B cell (primary cell): ENCODE measurements at regions not wholly inside any gene's neighbourhood (a gene's known extent, or its start where the extent isn't known, plus 50 kb on each side); places are given as distances from the start of the nearest gene placed in this dataset.

ENCODE experiments used
- ATAC-seq: fragments of 200-7000 bp; cut with Tn5 transposase; one replicate; pipeline ENCODE4 v1.10.0; 2021; ENCODE audit warnings: low read depth, mild to moderate bottlenecking, moderate number of reproducible peaks, moderate library complexity
- CTCF ChIA-PET: fragments of 350-600 bp; sonication (Branson Sonifier 250); formaldehyde crosslinking; loops from one replicate; lab custom pipeline; 2021; ENCODE audit warnings: antibody characterized with exemption, inconsistent platforms; lab: Charles Lee
- POLR2A ChIA-PET: fragments of 350-600 bp; sonication (Branson Sonifier 250); formaldehyde crosslinking; loops from one replicate; lab custom pipeline; 2021; ENCODE audit warnings: antibody characterized with exemption; lab: Charles Lee
- DNase-seq: peaks from one replicate; pipeline ENCODE4 v3.0.0; 2013
- H2AFZ ChIP-seq: 2 replicates; pipeline ENCODE4 v1.6.1; 2012; ENCODE audit warnings: mild to moderate bottlenecking, low read depth, low read length; ENCODE audit not compliant: insufficient read depth, poor library complexity, severe bottlenecking
- H3K27ac ChIP-seq, 2 donors: 1 replicate in 1 of 2; 2 replicates in 1 of 2; pipeline ENCODE4 v1.5.1; 2012 to 2013; ENCODE audit warnings: low read length in 2 of 2, mild to moderate bottlenecking in 2 of 2, moderate library complexity in 1 of 2
- H3K27me3 ChIP-seq, 4 experiments: fragments of 200-600 bp in 1 of 4; sonication (generic) in 1 of 4; replicated peaks in 1 of 4; 1 replicate in 2 of 4; 2 replicates in 2 of 4; pipeline versions ENCODE4 v1.6.1 to v1.7.0; 2013 to 2016; ENCODE audit warnings: low read length in 3 of 4, mild to moderate bottlenecking in 2 of 4, mixed read lengths in 1 of 4, moderate library complexity in 1 of 4; ENCODE audit not compliant: insufficient read depth in 4 of 4, control insufficient read depth in 3 of 4; ENCODE audit errors: control extremely low read depth in 1 of 4
- H3K36me3 ChIP-seq, 2 experiments: replicated peaks in 1 of 2; 1 replicate in 1 of 2; 2 replicates in 1 of 2; pipeline versions ENCODE4 v1.6.1 to v1.7.1; 2013; ENCODE audit warnings: low read length in 1 of 2; ENCODE audit not compliant: insufficient read depth in 2 of 2, control insufficient read depth in 1 of 2; ENCODE audit errors: control extremely low read depth in 1 of 2, extremely low read depth in 1 of 2
- H3K4me1 ChIP-seq, 2 donors: fragments of 200-600 bp in 1 of 2; sonication (generic) in 1 of 2; 1 replicate in 1 of 2; 2 replicates in 1 of 2; pipeline versions ENCODE4 v1.5.1 to v1.6.1; 2013 to 2017; ENCODE audit warnings: low read length in 2 of 2; ENCODE audit not compliant: control insufficient read depth in 2 of 2, insufficient read depth in 2 of 2
- H3K4me2 ChIP-seq: replicated peaks from 2 replicates; pipeline ENCODE3; 2012; ENCODE audit warnings: mild to moderate bottlenecking, low read depth, low read length; ENCODE audit not compliant: poor library complexity, severe bottlenecking
- H3K4me3 ChIP-seq, 5 experiments: fragments of 200-600 bp in 1 of 5; sonication (generic) in 1 of 5; 1 replicate in 3 of 5; 2 replicates in 2 of 5; pipeline versions ENCODE4 v1.5.1 to v1.7.0; 2011 to 2016; ENCODE audit warnings: low read length in 4 of 5, mild to moderate bottlenecking in 4 of 5, low read depth in 2 of 5, control low read depth in 1 of 5, moderate library complexity in 1 of 5; ENCODE audit not compliant: insufficient read depth in 1 of 5; ENCODE audit errors: control extremely low read depth in 1 of 5, extremely low read depth in 1 of 5
- H3K79me2 ChIP-seq: fragments of 200-600 bp; sonication (generic); one replicate; pipeline ENCODE4 v1.6.0; 2016; ENCODE audit warnings: low read length; ENCODE audit not compliant: control insufficient read depth, insufficient read depth
- H3K9ac ChIP-seq: fragments of 200-600 bp; sonication (generic); 2 replicates; pipeline ENCODE4 v1.6.1; 2017; ENCODE audit warnings: mild to moderate bottlenecking, low read length, moderate library complexity
- H3K9me3 ChIP-seq, 3 donors: one replicate each; pipeline versions ENCODE4 v1.6.1 to v1.7.1; 2013; ENCODE audit warnings: low read length in 2 of 3; ENCODE audit not compliant: control insufficient read depth in 2 of 3, insufficient read depth in 1 of 3; ENCODE audit errors: control extremely low read depth in 1 of 3
- H4K20me1 ChIP-seq: 2 replicates; pipeline ENCODE4 v1.6.0; 2012; ENCODE audit warnings: mild to moderate bottlenecking, low read length; ENCODE audit not compliant: insufficient read depth, control insufficient read depth, poor library complexity, severe bottlenecking
- H3K27ac Mint-ChIP-seq: one replicate; pipeline ENCODE4 v1.8.0; 2021; ENCODE audit warnings: mixed read lengths
- H3K27me3 Mint-ChIP-seq: one replicate; pipeline ENCODE4 v1.8.0; 2021; ENCODE audit warnings: mixed read lengths
- H3K4me1 Mint-ChIP-seq: one replicate; pipeline ENCODE4 v1.8.0; 2021; ENCODE audit warnings: mixed read lengths
- H3K4me3 Mint-ChIP-seq: one replicate; pipeline ENCODE4 v1.8.0; 2021; ENCODE audit warnings: mixed read lengths
- H3K9me3 Mint-ChIP-seq: one replicate; pipeline ENCODE4 v1.8.0; 2022; ENCODE audit warnings: mixed read lengths; ENCODE audit not compliant: insufficient read depth
- EZH2 ChIP-seq: IDR thresholded peaks from 2 replicates; pipeline ENCODE4 v1.6.1; 2012; ENCODE audit warnings: borderline replicate concordance, low read depth, mild to moderate bottlenecking, moderate library complexity, low read length; ENCODE audit not compliant: insufficient read depth, poor library complexity, severe bottlenecking
- WGBS: methylation state at CpG from one replicate; pipeline ENCODE4 v1.1.5; 2013; ENCODE audit warnings: missing lambda C conversion rate; ENCODE audit not compliant: insufficient coverage; 5-methylcytosine and 5-hydroxymethylcytosine counted together
- intact Hi-C: fragments of 100-400 bp; cut with micrococcal nuclease; formaldehyde crosslinking; loops from one replicate; pipeline ENCODE4 v1.10.0; 2022
- TF ChIP-seq, protein P1 (sequence below): fragments of 200-600 bp; IDR thresholded peaks from one replicate; pipeline ENCODE4 v1.8.0; 2022; ENCODE audit warnings: antibody characterized with exemption, mild to moderate bottlenecking

DNA sequence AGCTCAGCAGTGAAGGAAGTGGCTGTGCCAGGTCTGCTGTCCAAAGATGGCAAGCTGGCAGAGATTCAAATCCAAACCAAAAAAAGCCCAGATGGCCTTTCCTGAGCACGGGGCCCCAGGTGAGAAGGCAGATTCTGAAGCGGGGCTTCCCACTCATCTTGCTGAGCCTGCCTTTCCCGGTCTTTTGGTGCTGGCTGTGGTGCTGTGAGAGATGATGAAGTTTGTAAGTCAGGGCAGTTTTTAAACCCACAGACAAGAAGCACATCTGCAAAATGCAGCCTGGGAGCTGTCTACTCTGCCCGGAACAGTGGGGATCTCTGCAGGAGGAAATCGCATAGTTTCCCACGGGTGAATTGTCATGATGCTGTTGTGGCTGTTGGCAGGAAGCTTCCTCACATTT lies 85.0 kb upstream of the IRX4 start:
- no peak overlapping the region for H3K4me3 Mint-ChIP-seq
- H3K9me3 Mint-ChIP-seq = no peaks in the 10 kb centered on the region
- DNase-seq (no peak), ATAC-seq (no peak)
- 50% methylated on average over 2 of the region's 6 CpGs for WGBS
- no peaks in the 10 kb centered on the region for H3K4me1 ChIP-seq
- no peaks in the 10 kb centered on the region for H4K20me1 ChIP-seq
- POLR2A ChIA-PET = no interaction called here
- no peak overlapping the region for H3K9ac ChIP-seq
- H2AFZ ChIP-seq = no peak overlapping the region
- CTCF ChIA-PET = no interaction called here
- no peak overlapping the region for H3K4me2 ChIP-seq
- H3K27ac Mint-ChIP-seq = no peak overlapping the region
- H3K27ac ChIP-seq = no peak overlapping the region
- no peaks in the 10 kb centered on the region for H3K27me3 ChIP-seq
- TF ChIP-seq, protein P1, sequence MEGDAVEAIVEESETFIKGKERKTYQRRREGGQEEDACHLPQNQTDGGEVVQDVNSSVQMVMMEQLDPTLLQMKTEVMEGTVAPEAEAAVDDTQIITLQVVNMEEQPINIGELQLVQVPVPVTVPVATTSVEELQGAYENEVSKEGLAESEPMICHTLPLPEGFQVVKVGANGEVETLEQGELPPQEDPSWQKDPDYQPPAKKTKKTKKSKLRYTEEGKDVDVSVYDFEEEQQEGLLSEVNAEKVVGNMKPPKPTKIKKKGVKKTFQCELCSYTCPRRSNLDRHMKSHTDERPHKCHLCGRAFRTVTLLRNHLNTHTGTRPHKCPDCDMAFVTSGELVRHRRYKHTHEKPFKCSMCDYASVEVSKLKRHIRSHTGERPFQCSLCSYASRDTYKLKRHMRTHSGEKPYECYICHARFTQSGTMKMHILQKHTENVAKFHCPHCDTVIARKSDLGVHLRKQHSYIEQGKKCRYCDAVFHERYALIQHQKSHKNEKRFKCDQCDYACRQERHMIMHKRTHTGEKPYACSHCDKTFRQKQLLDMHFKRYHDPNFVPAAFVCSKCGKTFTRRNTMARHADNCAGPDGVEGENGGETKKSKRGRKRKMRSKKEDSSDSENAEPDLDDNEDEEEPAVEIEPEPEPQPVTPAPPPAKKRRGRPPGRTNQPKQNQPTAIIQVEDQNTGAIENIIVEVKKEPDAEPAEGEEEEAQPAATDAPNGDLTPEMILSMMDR = no peak
- intact Hi-C loops = no loop called here
- H3K9me3 ChIP-seq = no peaks in the 10 kb centered on the region
- H3K4me3 ChIP-seq = no peak overlapping the region
- no peaks in the 10 kb centered on the region for H3K79me2 ChIP-seq
- H3K36me3 ChIP-seq = no peaks in the 10 kb centered on the region
- no peaks in the 10 kb centered on the region for H3K27me3 Mint-ChIP-seq
- H3K4me1 Mint-ChIP-seq = no peaks in the 10 kb centered on the region

DNA sequence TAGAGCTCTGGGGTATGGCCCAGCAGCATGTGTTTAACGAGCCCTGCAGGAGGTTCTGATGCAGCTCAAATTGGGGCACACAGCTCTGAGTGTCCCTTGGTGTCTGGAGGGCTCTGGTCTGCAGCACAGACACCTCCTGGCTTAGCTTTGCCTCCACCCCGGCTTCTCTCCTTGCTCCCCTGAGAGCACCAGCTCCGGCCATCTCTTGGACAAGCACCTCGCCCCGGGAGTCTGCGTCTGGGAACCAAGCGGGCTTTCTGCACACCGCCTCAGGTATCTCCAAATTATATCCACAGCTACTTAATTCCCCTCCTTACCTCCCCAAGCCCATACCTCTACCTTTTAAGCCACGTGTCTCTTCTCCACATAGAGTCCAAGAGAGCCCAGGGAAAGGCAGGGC lies 83.7 kb upstream of the IRX4 start:
- DNase-seq = no peak
- 77% methylated on average over 9 of the region's 9 CpGs for WGBS
- CTCF ChIA-PET = no interaction called here
- no peaks in the 10 kb centered on the region for H3K79me2 ChIP-seq
- no peaks in the 10 kb centered on the region for H3K4me1 ChIP-seq
- H3K9ac ChIP-seq = no peak overlapping the region
- H4K20me1 ChIP-seq = no peaks in the 10 kb centered on the region
- no peak overlapping the region for H2AFZ ChIP-seq
- H3K9me3 ChIP-seq = peaks cover 0 to 4% (median 0%) of the 10 kb centered on the region in 3 donors
- H3K4me3 ChIP-seq = no peak overlapping the region
- Mint-ChIP-seq H3K27ac (no peak overlapping the region), H3K9me3 (no peaks in the 10 kb centered on the region), H3K4me3 (no peak overlapping the region), H3K4me1 (no peaks in the 10 kb centered on the region), H3K27me3 (no peaks in the 10 kb centered on the region)
- no peak for ATAC-seq
- intact Hi-C loops = no loop called here
- H3K4me2 ChIP-seq = no peak overlapping the region
- no peak overlapping the region for H3K27ac ChIP-seq
- H3K27me3 ChIP-seq = no peaks in the 10 kb centered on the region
- TF ChIP-seq EZH2 = no peak
- TF ChIP-seq, protein P1 = no peak
- POLR2A ChIA-PET = no interaction called here
- no peaks in the 10 kb centered on the region for H3K36me3 ChIP-seq
